ENCODE measurements at regions not wholly inside any gene's neighbourhood (a gene's known extent, or its start where the extent isn't known, plus 50 kb on each side); places are given as distances from the start of the nearest gene placed in this dataset.

GRCh38 chr11:130780437-130780836, 135.8 kb downstream of the SNX19 start:
- no peak for DNase-seq

GRCh38 chr11:130781931-130782330, 134.3 kb downstream of the SNX19 start:
- DNase-seq: no peak

- no peak for DNase-seq
Observed at GRCh38 chr11:130782361-130783222, 133.7 kb downstream of the SNX19 start.

GRCh38 chr11:130783323-130783722, 133.0 kb downstream of the SNX19 start:
- DNase-seq: no peak

- DNase-seq: no peak
Observed at GRCh38 chr11:130785380-130786116, 130.7 kb downstream of the SNX19 start.

GRCh38 chr11:130786586-130786985, 129.7 kb downstream of the SNX19 start:
- DNase-seq: no peak

GRCh38 chr11:130787092-130787616, 129.1 kb downstream of the SNX19 start:
- no peak for DNase-seq

- DNase-seq: no peak
Observed at GRCh38 chr11:130787973-130788570, 128.2 kb downstream of the SNX19 start.

GRCh38 chr11:130789056-130789640, 127.1 kb downstream of the SNX19 start:
- no peak for DNase-seq

GRCh38 chr11:130790689-130791088, 125.6 kb downstream of the SNX19 start:
- no peak for DNase-seq

- no peak for DNase-seq
Observed at GRCh38 chr11:130792772-130793171, 123.5 kb downstream of the SNX19 start.

GRCh38 chr11:130796828-130797227, 119.5 kb downstream of the SNX19 start:
- no peak for DNase-seq

GRCh38 chr11:130798280-130798679, 118.0 kb downstream of the SNX19 start:
- DNase-seq: no peak

GRCh38 chr11:130798801-130799200, 117.5 kb downstream of the SNX19 start:
- DNase-seq: no peak

GRCh38 chr11:130801333-130802122, 114.8 kb downstream of the SNX19 start:
- DNase-seq: no peak

- DNase-seq: no peak
Observed at GRCh38 chr11:130802567-130802966, 113.7 kb downstream of the SNX19 start.

GRCh38 chr11:130804306-130805076, 111.8 kb downstream of the SNX19 start:
- DNase-seq: no peak

GRCh38 chr11:130806746-130807145, 109.5 kb downstream of the SNX19 start:
- DNase-seq: no peak

- no peak for DNase-seq
Observed at GRCh38 chr11:130808541-130808940, 107.7 kb downstream of the SNX19 start.

GRCh38 chr11:130813196-130813595, 103.1 kb downstream of the SNX19 start:
- DNase-seq: no peak

- no peak for DNase-seq
Observed at GRCh38 chr11:130813638-130814037, 102.6 kb downstream of the SNX19 start.

Data from DMS153 (cell line).